HepG2 (cell line): ENCODE measurements at regions not wholly inside any gene's neighbourhood (a gene's known extent, or its start where the extent isn't known, plus 50 kb on each side); places are given as distances from the start of the nearest gene placed in this dataset.

Source experiments
- ATAC-seq: fragments of 200-7000 bp; cut with Tn5 transposase; 3 replicates; pipeline ENCODE4 v1.9.1; 2020; ENCODE audit warnings: mild to moderate bottlenecking, moderate library complexity
- BruUV-seq: library from RNA; stranded (reverse); fragments of 400-500 nt; replicated peaks from 2 replicates; lab custom pipeline; 2021; lab: Mats Ljungman, UMichigan
- CTCF ChIA-PET: fragments of 300-600 bp; formaldehyde crosslinking; extraction: SDS; loops from one replicate; lab custom pipeline; 2021; ENCODE audit warnings: low total read pairs, inconsistent platforms, low intra/inter-chr PET ratio; lab: Yijun Ruan, JAX
- POLR2A ChIA-PET: fragments of 350-600 bp; sonication (Branson Sonifier 250); formaldehyde crosslinking; loops from one replicate; lab custom pipeline; 2020; ENCODE audit warnings: antibody characterized with exemption, inconsistent platforms; lab: Yijun Ruan, JAX
- DNase-seq: peaks from one replicate; pipeline ENCODE4 v3.0.0-alpha.2; 2015; ENCODE audit warnings: low spot score
- FAIRE-seq: peaks from 3 replicates; lab custom pipeline; 2011; peaks lifted over from hg19 to GRCh38; lab: Jason Lieb, UNC
- H2AFZ ChIP-seq: one replicate; pipeline ENCODE4 v1.6.1; 2011; ENCODE audit warnings: low read length, inconsistent platforms
- H3K27ac ChIP-seq: fragments of 300-600 bp; 3 replicates; pipeline ENCODE4 v1.8.0; 2011; ENCODE audit warnings: mixed run types, mild to moderate bottlenecking, mixed read lengths, low read length, inconsistent platforms; ENCODE audit not compliant: insufficient read depth; ENCODE audit errors: extremely low read length
- H3K27me3 ChIP-seq, 2 experiments: fragments of 200-600 bp in 1 of 2; 2 replicates in 1 of 2; 3 replicates in 1 of 2; pipeline versions ENCODE4 v1.6.0 to v1.8.0; 2011; ENCODE audit warnings: low read length in 2 of 2, mild to moderate bottlenecking in 2 of 2, moderate library complexity in 2 of 2, inconsistent platforms in 1 of 2; ENCODE audit not compliant: insufficient read depth in 2 of 2, control insufficient read depth in 1 of 2
- H3K36me3 ChIP-seq, 2 experiments: fragments of 200-600 bp in 1 of 2; replicated peaks in 1 of 2; 2 replicates in 1 of 2; 3 replicates in 1 of 2; pipeline versions ENCODE4 v1.5.1 to v1.8.0; 2011; ENCODE audit warnings: low read length in 2 of 2, inconsistent platforms in 1 of 2; ENCODE audit not compliant: insufficient read depth in 2 of 2, control insufficient read depth in 1 of 2
- H3K4me1 ChIP-seq: 2 replicates; pipeline ENCODE4 v1.5.1; 2012; ENCODE audit warnings: low read length, inconsistent platforms; ENCODE audit not compliant: insufficient read depth
- H3K4me2 ChIP-seq: 2 replicates; pipeline ENCODE4 v1.6.0; 2011; ENCODE audit warnings: low read depth, low read length, inconsistent platforms
- H3K4me3 ChIP-seq, 3 experiments: fragments of 200-600 bp in 1 of 3; sonication (generic), shearing (Covaris generic) in 1 of 3; replicated peaks in 1 of 3; 2 replicates each; pipeline ENCODE4 v1.5.1; 2011 to 2016; ENCODE audit warnings: low read length in 3 of 3, inconsistent platforms in 2 of 3, low read depth in 2 of 3, mild to moderate bottlenecking in 2 of 3, control low read depth in 1 of 3, mixed read lengths in 1 of 3; ENCODE audit not compliant: insufficient read depth in 1 of 3
- H3K79me2 ChIP-seq: one replicate; pipeline ENCODE4 v1.6.1; 2011; ENCODE audit warnings: low read length, inconsistent platforms; ENCODE audit not compliant: insufficient read depth
- H3K9ac ChIP-seq: 2 replicates; pipeline ENCODE4 v1.6.0; 2011; ENCODE audit warnings: mild to moderate bottlenecking, low read depth, low read length, inconsistent platforms; ENCODE audit not compliant: insufficient read depth
- H3K9me3 ChIP-seq: 2 replicates; pipeline ENCODE4 v1.5.1; 2012; ENCODE audit warnings: mild to moderate bottlenecking, low read length
- H4K20me1 ChIP-seq: 2 replicates; pipeline ENCODE4 v1.6.0; 2011; ENCODE audit warnings: inconsistent platforms, mild to moderate bottlenecking, low read length, moderate library complexity; ENCODE audit not compliant: insufficient read depth
- CBX2 ChIP-seq, 2 experiments: fragments of 200-600 bp in 1 of 2; sonication (generic); formaldehyde crosslinking in 1 of 2; IDR thresholded peaks; 2 replicates each; pipeline versions ENCODE4 v1.7.0 to v1.8.1; 2018 to 2022; ENCODE audit warnings: low read depth in 2 of 2, low read length in 1 of 2, mild to moderate bottlenecking in 1 of 2, missing genetic modification reagents in 1 of 2
- CREB1 ChIP-seq, 2 experiments: fragments of 450-650 bp in 1 of 2; IDR thresholded peaks; 2 replicates each; pipeline ENCODE4 v1.6.1; 2016 to 2017; ENCODE audit warnings: control low read depth in 1 of 2, mild to moderate bottlenecking in 1 of 2, missing compliant biosample characterization in 1 of 2, missing genetic modification characterization in 1 of 2
- EHMT2 ChIP-seq: fragments of 200-600 bp; sonication (generic); IDR thresholded peaks from 2 replicates; pipeline ENCODE4 v1.7.0; 2017; ENCODE audit warnings: antibody characterized with exemption, low read depth, low read length, borderline replicate concordance
- KAT7 ChIP-seq: IDR thresholded peaks from 2 replicates; pipeline ENCODE4 v1.6.1; 2018; ENCODE audit warnings: borderline replicate concordance, missing compliant biosample characterization
- MAFG ChIP-seq: sonication (generic); formaldehyde crosslinking; IDR thresholded peaks from 2 replicates; pipeline ENCODE4 v1.5.1; 2020; ENCODE audit warnings: mild to moderate bottlenecking, missing genetic modification reagents
- MED1 ChIP-seq: sonication (generic); formaldehyde crosslinking; IDR thresholded peaks from 2 replicates; pipeline ENCODE4 v1.4.0; 2020; ENCODE audit warnings: missing genetic modification reagents
- NFE2L2 ChIP-seq: fragments of 150-350 bp; IDR thresholded peaks from 2 replicates; pipeline ENCODE4 v1.6.1; 2014; ENCODE audit warnings: low read length
- NFKB2 ChIP-seq: sonication (generic); formaldehyde crosslinking; IDR thresholded peaks from 2 replicates; pipeline ENCODE4 v1.4.0; 2020; ENCODE audit warnings: missing genetic modification reagents, borderline replicate concordance
- NFRKB ChIP-seq: fragments of 450-650 bp; IDR thresholded peaks from 2 replicates; pipeline ENCODE4 v1.6.1; 2017
- NR2F2 ChIP-seq: IDR thresholded peaks from 2 replicates; pipeline ENCODE4 v1.6.1; 2012; ENCODE audit warnings: low read depth, inconsistent platforms, borderline replicate concordance
- RFXANK ChIP-seq: IDR thresholded peaks from 2 replicates; pipeline ENCODE4 v1.6.1; 2016
- TCF7L2 ChIP-seq: IDR thresholded peaks from 2 replicates; pipeline ENCODE4 v1.6.1; 2011; ENCODE audit warnings: mild to moderate bottlenecking, low read depth, low read length, moderate library complexity
- WGBS: methylation state at CpG from one replicate; pipeline ENCODE4 v1.1.6; 2017; ENCODE audit warnings: low lambda C conversion rate; 5-methylcytosine and 5-hydroxymethylcytosine counted together
- in situ Hi-C: cut with HindIII; loops from 2 replicates; pipeline ENCODE4 v1.10.0; 2017; ENCODE audit warnings: low pct_unique_long_range_greater_than_20kb; ENCODE audit not compliant: extremely low pct_ligation_motif_present
- intact Hi-C: fragments of 100-400 bp; cut with micrococcal nuclease; formaldehyde crosslinking; loops from one replicate; pipeline ENCODE4 v1.10.0; 2022; ENCODE audit not compliant: unreplicated experiment
- TF ChIP-seq, protein P1 (sequence below): sonication (generic); formaldehyde crosslinking; IDR thresholded peaks from 2 replicates; pipeline ENCODE4 v1.4.0; 2020; ENCODE audit warnings: missing genetic modification reagents, borderline replicate concordance
- TF ChIP-seq, protein P2 (sequence below): sonication (generic); formaldehyde crosslinking; IDR thresholded peaks from 2 replicates; pipeline ENCODE4 v1.4.0; 2020; ENCODE audit warnings: low read depth, mild to moderate bottlenecking, missing genetic modification reagents

DNA sequence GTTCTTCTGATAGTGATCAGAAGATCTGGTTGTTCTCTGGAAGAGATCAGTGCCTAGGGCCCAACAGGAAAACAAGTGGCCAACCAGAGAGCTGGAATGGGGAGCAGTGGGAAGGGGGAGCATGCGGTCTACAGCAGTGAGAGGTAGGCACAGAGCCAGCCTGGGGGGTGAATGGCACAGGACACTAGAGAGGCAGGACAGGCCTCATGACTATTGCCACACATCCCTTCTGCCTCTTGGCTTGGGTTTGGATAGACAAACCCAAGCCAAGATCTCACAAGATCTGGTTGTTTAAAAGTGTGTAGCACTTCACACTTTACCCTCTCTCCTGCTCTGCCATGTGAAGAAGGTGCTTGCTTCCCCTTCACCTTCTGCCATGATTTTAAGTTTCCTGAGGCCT is 224.4 kb downstream of the ARHGAP12 start:
- 64% methylated on average over 1 of the region's 1 CpG for WGBS
- no TSS peak for BruUV-seq
- Histone ChIP-seq H3K4me1 (peaks cover 9% of the 10 kb centered on the region; the same call in 1 of the 2 replicates), H3K9ac (no peak overlapping the region), H2AFZ (no peak overlapping the region), H3K36me3 (no peaks in the 10 kb centered on the region), H3K27ac (no peak overlapping the region), H3K79me2 (no peaks in the 10 kb centered on the region), H3K9me3 (peaks cover 15% of the 10 kb centered on the region), H3K4me3 (no peak overlapping the region), H4K20me1 (no peaks in the 10 kb centered on the region), H3K4me2 (no peak overlapping the region), H3K27me3 (peaks cover 2 to 27% of the 10 kb centered on the region in 2 experiments; a peak in 3 of 5 replicates)
- no peak for ATAC-seq
- DNase-seq, result no peak
- ChIA-PET CTCF (no interaction called here), POLR2A (no interaction called here)
- in situ Hi-C loops (no loop called here), intact Hi-C loops (no loop called here)
- no peak for FAIRE-seq
- TF ChIP-seq CBX2 (IDR thresholded peaks at IDR 0.05; ENCODE audit: low read depth, low read length), result no peak
- TF ChIP-seq CBX2 (CRISPR knock-in tag; IDR thresholded peaks at IDR 0.05; ENCODE audit: low read depth), result no peak
- TF ChIP-seq MAFG (CRISPR knock-in tag), result no peak
- TF ChIP-seq NFE2L2, result no peak
- TF ChIP-seq TCF7L2, result no peak
- no peak for TF ChIP-seq NFKB2 (CRISPR knock-in tag)
- no peak for TF ChIP-seq NR2F2
- TF ChIP-seq, protein P1, sequence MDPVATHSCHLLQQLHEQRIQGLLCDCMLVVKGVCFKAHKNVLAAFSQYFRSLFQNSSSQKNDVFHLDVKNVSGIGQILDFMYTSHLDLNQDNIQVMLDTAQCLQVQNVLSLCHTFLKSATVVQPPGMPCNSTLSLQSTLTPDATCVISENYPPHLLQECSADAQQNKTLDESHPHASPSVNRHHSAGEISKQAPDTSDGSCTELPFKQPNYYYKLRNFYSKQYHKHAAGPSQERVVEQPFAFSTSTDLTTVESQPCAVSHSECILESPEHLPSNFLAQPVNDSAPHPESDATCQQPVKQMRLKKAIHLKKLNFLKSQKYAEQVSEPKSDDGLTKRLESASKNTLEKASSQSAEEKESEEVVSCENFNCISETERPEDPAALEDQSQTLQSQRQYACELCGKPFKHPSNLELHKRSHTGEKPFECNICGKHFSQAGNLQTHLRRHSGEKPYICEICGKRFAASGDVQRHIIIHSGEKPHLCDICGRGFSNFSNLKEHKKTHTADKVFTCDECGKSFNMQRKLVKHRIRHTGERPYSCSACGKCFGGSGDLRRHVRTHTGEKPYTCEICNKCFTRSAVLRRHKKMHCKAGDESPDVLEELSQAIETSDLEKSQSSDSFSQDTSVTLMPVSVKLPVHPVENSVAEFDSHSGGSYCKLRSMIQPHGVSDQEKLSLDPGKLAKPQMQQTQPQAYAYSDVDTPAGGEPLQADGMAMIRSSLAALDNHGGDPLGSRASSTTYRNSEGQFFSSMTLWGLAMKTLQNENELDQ (CRISPR knock-in tag), result no peak
- TF ChIP-seq KAT7 (CRISPR knock-in tag), result no peak
- TF ChIP-seq MED1, result no peak
- no peak for TF ChIP-seq NFRKB
- TF ChIP-seq, protein P2, sequence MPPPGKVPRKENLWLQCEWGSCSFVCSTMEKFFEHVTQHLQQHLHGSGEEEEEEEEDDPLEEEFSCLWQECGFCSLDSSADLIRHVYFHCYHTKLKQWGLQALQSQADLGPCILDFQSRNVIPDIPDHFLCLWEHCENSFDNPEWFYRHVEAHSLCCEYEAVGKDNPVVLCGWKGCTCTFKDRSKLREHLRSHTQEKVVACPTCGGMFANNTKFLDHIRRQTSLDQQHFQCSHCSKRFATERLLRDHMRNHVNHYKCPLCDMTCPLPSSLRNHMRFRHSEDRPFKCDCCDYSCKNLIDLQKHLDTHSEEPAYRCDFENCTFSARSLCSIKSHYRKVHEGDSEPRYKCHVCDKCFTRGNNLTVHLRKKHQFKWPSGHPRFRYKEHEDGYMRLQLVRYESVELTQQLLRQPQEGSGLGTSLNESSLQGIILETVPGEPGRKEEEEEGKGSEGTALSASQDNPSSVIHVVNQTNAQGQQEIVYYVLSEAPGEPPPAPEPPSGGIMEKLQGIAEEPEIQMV (CRISPR knock-in tag), result no peak
- no peak for TF ChIP-seq RFXANK
- no peak for TF ChIP-seq EHMT2
- TF ChIP-seq CREB1 (IDR thresholded peaks at IDR 0.05), result no peak
- no peak for TF ChIP-seq CREB1 (CRISPR knock-in tag; IDR thresholded peaks at IDR 0.05)
